ENCODE measurements at regions not wholly inside any gene's neighbourhood (a gene's known extent, or its start where the extent isn't known, plus 50 kb on each side); places are given as distances from the start of the nearest gene placed in this dataset.
A peak's percentile ranks its signal among the peaks of the same experiment; 100 is the strongest.

GRCh38 chr5:117220730-117221129 is 646.1 kb upstream of the SEMA6A start:
- Histone ChIP-seq H3K27me3 (ENCODE audit: insufficient read depth, insufficient read length) (no peaks in the 10 kb centered on the region), H3K4me3 (ENCODE audit: insufficient read length, low read depth) (no peak overlapping the region), H3K9ac (ENCODE audit: insufficient read length, low read depth) (no peak overlapping the region), H3K9me3 (ENCODE audit: insufficient read depth, low read length) (no peaks in the 10 kb centered on the region), H3K36me3 (ENCODE audit: insufficient read depth, insufficient read length, low read length) (no peaks in the 10 kb centered on the region), H3K4me1 (ENCODE audit: insufficient read depth, insufficient read length) (no peaks in the 10 kb centered on the region)
- TF ChIP-seq YY1 (IDR thresholded peaks at IDR 0.05; ENCODE audit: insufficient read depth, insufficient read length) (no peak), SUZ12 (IDR thresholded peaks at IDR 0.05; ENCODE audit: extremely low read depth, insufficient read depth, insufficient read length) (no peak), ZNF274 (IDR thresholded peaks at IDR 0.05; ENCODE audit: low read depth, low read length) (no peak)
- DNase-seq (ENCODE audit: low read depth, low spot score) = no peak

DNA sequence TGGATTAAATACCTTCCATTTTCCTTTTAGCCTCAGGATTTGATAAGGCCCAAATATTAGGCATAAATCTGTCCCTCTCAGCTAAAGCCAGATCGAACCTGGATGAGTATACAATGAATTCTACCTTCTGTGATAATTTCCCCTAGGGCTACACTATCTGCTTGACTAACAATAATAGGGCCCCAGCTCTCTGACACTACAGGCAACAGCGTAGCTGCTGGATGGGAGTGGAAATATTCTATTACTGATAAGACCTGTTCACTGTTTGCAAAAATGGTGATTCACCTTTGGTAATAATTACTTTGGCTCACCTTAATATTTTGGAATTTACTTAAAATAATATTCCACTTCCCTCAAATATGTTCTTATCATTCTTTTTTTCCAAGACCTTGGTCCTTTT is 644.2 kb upstream of the SEMA6A start:
- DNase-seq (ENCODE audit: low read depth, low spot score) = no peak
- Histone ChIP-seq H3K36me3 (ENCODE audit: insufficient read depth, insufficient read length, low read length) (no peaks in the 10 kb centered on the region), H3K4me3 (ENCODE audit: insufficient read length, low read depth) (no peak overlapping the region), H3K27me3 (ENCODE audit: insufficient read depth, insufficient read length) (no peaks in the 10 kb centered on the region), H3K4me1 (ENCODE audit: insufficient read depth, insufficient read length) (no peaks in the 10 kb centered on the region), H3K9me3 (ENCODE audit: insufficient read depth, low read length) (no peaks in the 10 kb centered on the region), H3K9ac (ENCODE audit: insufficient read length, low read depth) (no peak overlapping the region)
- TF ChIP-seq ZNF274 (IDR thresholded peaks at IDR 0.05; ENCODE audit: low read depth, low read length) (no peak), YY1 (IDR thresholded peaks at IDR 0.05; ENCODE audit: insufficient read depth, insufficient read length) (no peak), SUZ12 (IDR thresholded peaks at IDR 0.05; ENCODE audit: extremely low read depth, insufficient read depth, insufficient read length) (no peak)

DNA sequence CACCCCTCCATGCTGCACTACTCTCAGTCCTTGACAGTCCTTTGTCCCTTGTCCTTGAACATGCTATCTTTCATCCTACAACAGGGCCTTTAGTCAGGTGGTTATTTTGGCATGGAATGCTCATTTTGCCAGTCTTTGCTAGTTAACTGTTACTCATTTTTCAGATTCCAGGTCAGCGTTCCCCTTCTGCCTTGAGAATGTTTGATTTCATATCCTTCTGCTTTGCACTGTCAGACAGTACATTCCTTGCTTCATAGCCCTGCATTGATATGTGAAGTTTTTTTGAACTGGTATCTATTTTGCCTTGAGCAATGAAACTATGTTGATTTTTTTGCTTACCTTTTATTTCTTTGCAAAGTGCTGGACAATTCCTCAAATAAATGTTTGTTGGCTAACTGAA is 638.2 kb upstream of the SEMA6A start:
- no peaks in the 10 kb centered on the region; the same call in 1 of the 2 replicates for H3K9me3 ChIP-seq (ENCODE audit: insufficient read depth, low read length)
- no peaks in the 10 kb centered on the region for H3K36me3 ChIP-seq (ENCODE audit: insufficient read depth, insufficient read length, low read length)
- H3K4me1 ChIP-seq (ENCODE audit: insufficient read depth, insufficient read length) = no peaks in the 10 kb centered on the region
- TF ChIP-seq YY1 (IDR thresholded peaks at IDR 0.05; ENCODE audit: insufficient read depth, insufficient read length) (no peak), SUZ12 (IDR thresholded peaks at IDR 0.05; ENCODE audit: extremely low read depth, insufficient read depth, insufficient read length) (no peak), ZNF274 (IDR thresholded peaks at IDR 0.05; ENCODE audit: low read depth, low read length) (no peak)
- DNase-seq (ENCODE audit: low read depth, low spot score) = no peak
- no peak overlapping the region for H3K9ac ChIP-seq (ENCODE audit: insufficient read length, low read depth)
- H3K27me3 ChIP-seq (ENCODE audit: insufficient read depth, insufficient read length) = no peaks in the 10 kb centered on the region
- no peak overlapping the region for H3K4me3 ChIP-seq (ENCODE audit: insufficient read length, low read depth)

DNA sequence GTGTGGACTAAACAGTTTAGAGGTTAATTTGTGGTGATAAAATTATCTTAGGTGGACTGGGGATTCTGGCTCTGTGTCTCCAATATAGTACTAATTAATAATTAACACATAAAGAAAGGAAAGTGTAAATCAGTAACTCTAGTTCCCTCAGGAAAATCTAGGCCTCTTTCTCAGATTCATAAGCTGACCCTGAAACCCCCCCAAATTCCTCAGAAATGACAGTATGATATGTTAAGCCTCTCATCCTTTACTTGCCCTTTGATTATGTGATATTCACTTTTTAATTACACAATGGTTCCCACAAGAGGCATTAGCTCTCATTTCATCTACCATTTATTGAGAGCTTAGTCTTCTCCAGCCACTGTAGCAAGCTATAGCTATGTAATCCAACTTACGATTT is 636.2 kb upstream of the SEMA6A start:
- TF ChIP-seq YY1 (IDR thresholded peaks at IDR 0.05; ENCODE audit: insufficient read depth, insufficient read length) (no peak), SUZ12 (IDR thresholded peaks at IDR 0.05; ENCODE audit: extremely low read depth, insufficient read depth, insufficient read length) (no peak), ZNF274 (IDR thresholded peaks at IDR 0.05; ENCODE audit: low read depth, low read length) (no peak)
- no peak overlapping the region for H3K9ac ChIP-seq (ENCODE audit: insufficient read length, low read depth)
- no peak for DNase-seq (ENCODE audit: low read depth, low spot score)
- H3K36me3 ChIP-seq (ENCODE audit: insufficient read depth, insufficient read length, low read length) = no peaks in the 10 kb centered on the region
- no peaks in the 10 kb centered on the region; the same call in 1 of the 2 replicates for H3K9me3 ChIP-seq (ENCODE audit: insufficient read depth, low read length)
- H3K4me3 ChIP-seq (ENCODE audit: insufficient read length, low read depth) = no peak overlapping the region
- H3K27me3 ChIP-seq (ENCODE audit: insufficient read depth, insufficient read length) = no peaks in the 10 kb centered on the region
- no peaks in the 10 kb centered on the region for H3K4me1 ChIP-seq (ENCODE audit: insufficient read depth, insufficient read length)

DNA sequence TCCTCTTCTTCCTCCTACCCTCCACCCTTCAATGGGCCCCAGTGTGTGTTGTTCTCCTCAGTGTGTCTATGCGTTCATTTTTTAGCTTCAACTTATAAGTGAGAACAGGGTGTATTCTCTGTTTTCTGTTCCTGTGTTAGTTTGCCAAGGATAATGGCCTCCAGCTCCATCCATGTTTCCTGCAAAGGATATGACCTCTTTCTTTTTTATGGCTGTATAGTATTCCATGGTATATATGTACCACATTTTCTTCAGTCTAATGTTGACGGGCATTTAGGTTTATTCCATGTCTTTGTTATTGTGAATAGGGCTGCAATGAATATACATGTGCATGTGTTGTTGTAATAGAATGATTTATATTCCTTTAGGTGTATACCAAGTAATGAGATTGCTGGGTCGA is 634.9 kb upstream of the SEMA6A start:
- Histone ChIP-seq H3K27me3 (ENCODE audit: insufficient read depth, insufficient read length) (no peaks in the 10 kb centered on the region), H3K4me3 (ENCODE audit: insufficient read length, low read depth) (no peak overlapping the region), H3K36me3 (ENCODE audit: insufficient read depth, insufficient read length, low read length) (no peaks in the 10 kb centered on the region), H3K9ac (ENCODE audit: insufficient read length, low read depth) (no peak overlapping the region), H3K9me3 (ENCODE audit: insufficient read depth, low read length) (no peaks in the 10 kb centered on the region; the same call in 1 of the 2 replicates), H3K4me1 (ENCODE audit: insufficient read depth, insufficient read length) (no peaks in the 10 kb centered on the region)
- TF ChIP-seq YY1 (IDR thresholded peaks at IDR 0.05; ENCODE audit: insufficient read depth, insufficient read length) = no peak
- no peak for TF ChIP-seq SUZ12 (IDR thresholded peaks at IDR 0.05; ENCODE audit: extremely low read depth, insufficient read depth, insufficient read length)
- TF ChIP-seq ZNF274 (IDR thresholded peaks at IDR 0.05; ENCODE audit: low read depth, low read length) = no peak
- no peak for DNase-seq (ENCODE audit: low read depth, low spot score)

- TF ChIP-seq YY1 (IDR thresholded peaks at IDR 0.05; ENCODE audit: insufficient read depth, insufficient read length) = no peak
- TF ChIP-seq ZNF274 (IDR thresholded peaks at IDR 0.05; ENCODE audit: low read depth, low read length) = no peak
- TF ChIP-seq SUZ12 (IDR thresholded peaks at IDR 0.05; ENCODE audit: extremely low read depth, insufficient read depth, insufficient read length) = no peak
- no peak overlapping the region for H3K9ac ChIP-seq (ENCODE audit: insufficient read length, low read depth)
- H3K27me3 ChIP-seq (ENCODE audit: insufficient read depth, insufficient read length) = no peaks in the 10 kb centered on the region
- DNase-seq (ENCODE audit: low read depth, low spot score) = peak; percentile 1
- no peak overlapping the region for H3K4me3 ChIP-seq (ENCODE audit: insufficient read length, low read depth)
- H3K9me3 ChIP-seq (ENCODE audit: insufficient read depth, low read length) = no peaks in the 10 kb centered on the region; the same call in 1 of the 2 replicates
- H3K36me3 ChIP-seq (ENCODE audit: insufficient read depth, insufficient read length, low read length) = no peaks in the 10 kb centered on the region
- H3K4me1 ChIP-seq (ENCODE audit: insufficient read depth, insufficient read length) = no peaks in the 10 kb centered on the region
Measured at GRCh38 chr5:117207088-117207668, 632.6 kb upstream of the SEMA6A start.

GRCh38 chr5:117205894-117206293 is 631.3 kb upstream of the SEMA6A start:
- no peaks in the 10 kb centered on the region for H3K27me3 ChIP-seq (ENCODE audit: insufficient read depth, insufficient read length)
- H3K4me3 ChIP-seq (ENCODE audit: insufficient read length, low read depth) = no peak overlapping the region
- DNase-seq (ENCODE audit: low read depth, low spot score) = no peak
- no peaks in the 10 kb centered on the region; the same call in 1 of the 2 replicates for H3K9me3 ChIP-seq (ENCODE audit: insufficient read depth, low read length)
- no peaks in the 10 kb centered on the region for H3K4me1 ChIP-seq (ENCODE audit: insufficient read depth, insufficient read length)
- H3K36me3 ChIP-seq (ENCODE audit: insufficient read depth, insufficient read length, low read length) = no peaks in the 10 kb centered on the region
- no peak for TF ChIP-seq ZNF274 (IDR thresholded peaks at IDR 0.05; ENCODE audit: low read depth, low read length)
- no peak for TF ChIP-seq SUZ12 (IDR thresholded peaks at IDR 0.05; ENCODE audit: extremely low read depth, insufficient read depth, insufficient read length)
- no peak for TF ChIP-seq YY1 (IDR thresholded peaks at IDR 0.05; ENCODE audit: insufficient read depth, insufficient read length)
- no peak overlapping the region for H3K9ac ChIP-seq (ENCODE audit: insufficient read length, low read depth)

Data from NT2/D1 (cell line).